IMR-90 (cell line): ENCODE measurements at regions not wholly inside any gene's neighbourhood (a gene's known extent, or its start where the extent isn't known, plus 50 kb on each side); places are given as distances from the start of the nearest gene placed in this dataset.

Experiments
- BHLHE40 ChIP-seq: fragments of 150-350 bp; IDR thresholded peaks from 2 replicates; pipeline ENCODE4 v1.6.1; 2016; ENCODE audit warnings: mild to moderate bottlenecking, low read depth, low read length
- CEBPB ChIP-seq: IDR thresholded peaks from 2 replicates; pipeline ENCODE4 v1.6.1; 2012; ENCODE audit warnings: low read depth, low read length, improper control_type of control experiment
- CTCF ChIP-seq: conservative IDR thresholded peaks from 2 replicates; pipeline ENCODE4 v1.5.1; 2012; ENCODE audit warnings: mild to moderate bottlenecking, low read depth, low read length, improper control_type of control experiment
- FOS ChIP-seq: fragments of 150-350 bp; IDR thresholded peaks from 2 replicates; pipeline ENCODE4 v1.6.1; 2016; ENCODE audit warnings: low read depth, low read length
- MAFK ChIP-seq: IDR thresholded peaks from 2 replicates; pipeline ENCODE4 v1.6.1; 2012; ENCODE audit warnings: low read depth, low read length, improper control_type of control experiment
- MXI1 ChIP-seq: IDR thresholded peaks from 2 replicates; pipeline ENCODE4 v1.6.1; 2012; ENCODE audit warnings: low read depth, mild to moderate bottlenecking, low read length, moderate library complexity, borderline replicate concordance
- NFE2L2 ChIP-seq: fragments of 150-350 bp; IDR thresholded peaks from 2 replicates; pipeline ENCODE4 v1.6.1; 2016; ENCODE audit warnings: low read depth, mild to moderate bottlenecking, low read length
- POLR2A ChIP-seq: IDR thresholded peaks from 2 replicates; pipeline ENCODE4 v1.6.1; 2012; ENCODE audit warnings: mild to moderate bottlenecking, low read depth, low read length
- RAD21 ChIP-seq: IDR thresholded peaks from 2 replicates; pipeline ENCODE4 v1.6.1; 2012; ENCODE audit warnings: low read length, improper control_type of control experiment
- RCOR1 ChIP-seq: IDR thresholded peaks from 2 replicates; pipeline ENCODE4 v1.6.1; 2012; ENCODE audit warnings: mild to moderate bottlenecking, low read length, improper control_type of control experiment; ENCODE audit not compliant: insufficient replicate concordance
- RFX5 ChIP-seq: IDR thresholded peaks from 2 replicates; pipeline ENCODE4 v1.8.0; 2012; ENCODE audit warnings: low read depth, mild to moderate bottlenecking, low read length, moderate library complexity
- SMC3 ChIP-seq: fragments of 150-350 bp; IDR thresholded peaks from 2 replicates; pipeline ENCODE4 v1.6.1; 2016; ENCODE audit warnings: low read depth, mild to moderate bottlenecking, antibody characterized with exemption, low read length, moderate library complexity
- TF ChIP-seq, protein P1 (sequence below): fragments of 150-350 bp; IDR thresholded peaks from 2 replicates; pipeline ENCODE4 v1.6.1; 2016; ENCODE audit warnings: low read depth, mild to moderate bottlenecking, low read length, moderate library complexity, borderline replicate concordance
- TF ChIP-seq, protein P2 (sequence below): fragments of 150-350 bp; IDR thresholded peaks from 2 replicates; pipeline ENCODE4 v1.6.1; 2017; ENCODE audit warnings: mild to moderate bottlenecking, antibody characterized with exemption, low read length, low read depth

DNA sequence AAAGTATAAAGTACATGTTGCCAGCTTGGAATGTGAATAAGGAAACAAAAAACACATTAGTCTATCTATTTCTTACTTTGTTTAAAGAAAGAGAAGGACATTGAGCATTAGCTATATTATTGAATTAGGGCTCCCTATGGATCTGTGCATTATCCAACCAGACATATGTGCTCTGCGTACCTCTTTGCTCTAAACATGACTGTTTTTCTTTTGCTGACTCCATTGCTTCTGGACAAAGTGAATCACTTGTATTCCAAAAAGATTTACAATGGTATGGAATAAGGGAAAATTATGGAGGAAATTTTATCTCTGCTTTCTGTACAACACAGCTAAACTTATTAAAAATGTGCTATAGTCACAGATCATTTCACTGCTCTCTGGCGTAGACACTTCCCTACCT is 727.8 kb upstream of the LCORL start:
- TF ChIP-seq CTCF, result no peak
- TF ChIP-seq RFX5, result no peak
- no peak for TF ChIP-seq POLR2A
- no peak for TF ChIP-seq FOS
- TF ChIP-seq, protein P1, sequence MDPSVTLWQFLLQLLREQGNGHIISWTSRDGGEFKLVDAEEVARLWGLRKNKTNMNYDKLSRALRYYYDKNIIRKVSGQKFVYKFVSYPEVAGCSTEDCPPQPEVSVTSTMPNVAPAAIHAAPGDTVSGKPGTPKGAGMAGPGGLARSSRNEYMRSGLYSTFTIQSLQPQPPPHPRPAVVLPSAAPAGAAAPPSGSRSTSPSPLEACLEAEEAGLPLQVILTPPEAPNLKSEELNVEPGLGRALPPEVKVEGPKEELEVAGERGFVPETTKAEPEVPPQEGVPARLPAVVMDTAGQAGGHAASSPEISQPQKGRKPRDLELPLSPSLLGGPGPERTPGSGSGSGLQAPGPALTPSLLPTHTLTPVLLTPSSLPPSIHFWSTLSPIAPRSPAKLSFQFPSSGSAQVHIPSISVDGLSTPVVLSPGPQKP, result no peak
- no peak for TF ChIP-seq RAD21
- no peak for TF ChIP-seq RCOR1
- no peak for TF ChIP-seq BHLHE40
- no peak for TF ChIP-seq CEBPB
- TF ChIP-seq, protein P2, sequence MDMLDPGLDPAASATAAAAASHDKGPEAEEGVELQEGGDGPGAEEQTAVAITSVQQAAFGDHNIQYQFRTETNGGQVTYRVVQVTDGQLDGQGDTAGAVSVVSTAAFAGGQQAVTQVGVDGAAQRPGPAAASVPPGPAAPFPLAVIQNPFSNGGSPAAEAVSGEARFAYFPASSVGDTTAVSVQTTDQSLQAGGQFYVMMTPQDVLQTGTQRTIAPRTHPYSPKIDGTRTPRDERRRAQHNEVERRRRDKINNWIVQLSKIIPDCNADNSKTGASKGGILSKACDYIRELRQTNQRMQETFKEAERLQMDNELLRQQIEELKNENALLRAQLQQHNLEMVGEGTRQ, result no peak
- no peak for TF ChIP-seq MXI1
- TF ChIP-seq MAFK, result no peak
- TF ChIP-seq NFE2L2, result no peak
- TF ChIP-seq SMC3, result no peak
